KMS-11 (cell line): ENCODE measurements at regions not wholly inside any gene's neighbourhood (a gene's known extent, or its start where the extent isn't known, plus 50 kb on each side); places are given as distances from the start of the nearest gene placed in this dataset.

Source experiments
- H2AFZ ChIP-seq: fragments of 200-600 bp; sonication (generic); 2 replicates; pipeline ENCODE4 v1.6.1; 2016; ENCODE audit warnings: antibody characterized with exemption, mixed run types, low read depth
- H3K27ac ChIP-seq: fragments of 200-600 bp; sonication (generic); 2 replicates; pipeline ENCODE4 v1.6.1; 2016; ENCODE audit warnings: mild to moderate bottlenecking, mixed run types
- H3K27me3 ChIP-seq: fragments of 200-600 bp; sonication (generic); 2 replicates; pipeline ENCODE4 v1.6.1; 2017; ENCODE audit warnings: mild to moderate bottlenecking, low read depth, mixed run types, moderate library complexity; ENCODE audit not compliant: insufficient read depth
- H3K36me3 ChIP-seq: fragments of 200-600 bp; sonication (generic); 2 replicates; pipeline ENCODE4 v1.6.1; 2017; ENCODE audit warnings: mild to moderate bottlenecking, mixed run types; ENCODE audit not compliant: insufficient read depth
- H3K4me1 ChIP-seq: fragments of 200-600 bp; sonication (generic); 2 replicates; pipeline ENCODE4 v1.6.1; 2016; ENCODE audit warnings: mild to moderate bottlenecking, low read depth, mixed run types; ENCODE audit not compliant: poor library complexity, severe bottlenecking
- H3K4me2 ChIP-seq: fragments of 200-600 bp; sonication (generic); 2 replicates; pipeline ENCODE4 v1.7.0; 2016; ENCODE audit warnings: mild to moderate bottlenecking, mixed run types
- H3K4me3 ChIP-seq: fragments of 200-600 bp; sonication (generic); IDR thresholded peaks from 2 replicates; pipeline ENCODE4 v1.6.1; 2017; ENCODE audit warnings: low read depth, low read length, mixed read lengths; ENCODE audit not compliant: insufficient read depth
- H3K79me2 ChIP-seq: fragments of 200-600 bp; sonication (generic); 2 replicates; pipeline ENCODE4 v1.6.1; 2016; ENCODE audit warnings: low read depth, mixed run types; ENCODE audit not compliant: insufficient read depth
- H3K9ac ChIP-seq: fragments of 200-600 bp; sonication (generic); 2 replicates; pipeline ENCODE4 v1.6.1; 2016; ENCODE audit warnings: mild to moderate bottlenecking, mixed run types
- H4K20me1 ChIP-seq: fragments of 200-600 bp; sonication (generic); 2 replicates; pipeline ENCODE4 v1.6.1; 2016; ENCODE audit warnings: mild to moderate bottlenecking, mixed run types; ENCODE audit not compliant: insufficient read depth
- CTCF ChIP-seq: fragments of 200-600 bp; sonication (generic); conservative IDR thresholded peaks from 2 replicates; pipeline ENCODE4 v1.6.1; 2017; ENCODE audit warnings: low read depth, mild to moderate bottlenecking, antibody characterized with exemption, low read length, moderate library complexity, mixed read lengths

- no peaks in the 10 kb centered on the region for H3K27me3 ChIP-seq
- no peak overlapping the region for H3K4me3 ChIP-seq
- H3K4me2 ChIP-seq, result no peak overlapping the region
- H4K20me1 ChIP-seq, result no peaks in the 10 kb centered on the region
- H2AFZ ChIP-seq, result no peak overlapping the region
- H3K27ac ChIP-seq, result no peak overlapping the region
- no peaks in the 10 kb centered on the region for H3K79me2 ChIP-seq
- H3K4me1 ChIP-seq, result no peaks in the 10 kb centered on the region
- H3K9ac ChIP-seq, result no peak overlapping the region
- no peak; the same call in 1 of the 2 replicates for TF ChIP-seq CTCF
- no peaks in the 10 kb centered on the region for H3K36me3 ChIP-seq
Measured at GRCh38 chr21:28336314-28336713, 656.4 kb downstream of the LTN1 start.

- Histone ChIP-seq H2AFZ (no peak overlapping the region), H4K20me1 (no peaks in the 10 kb centered on the region), H3K4me3 (no peak overlapping the region), H3K9ac (no peak overlapping the region), H3K79me2 (no peaks in the 10 kb centered on the region), H3K4me1 (no peaks in the 10 kb centered on the region), H3K4me2 (no peak overlapping the region), H3K27ac (no peak overlapping the region), H3K27me3 (no peaks in the 10 kb centered on the region), H3K36me3 (no peaks in the 10 kb centered on the region)
- no peak for TF ChIP-seq CTCF
Measured at GRCh38 chr21:28334407-28334806, 658.3 kb downstream of the LTN1 start.

- Histone ChIP-seq H4K20me1 (no peaks in the 10 kb centered on the region), H3K4me1 (no peaks in the 10 kb centered on the region), H3K4me3 (no peak overlapping the region), H3K27me3 (no peaks in the 10 kb centered on the region), H3K4me2 (no peak overlapping the region), H3K36me3 (no peaks in the 10 kb centered on the region), H3K27ac (no peak overlapping the region), H3K79me2 (no peaks in the 10 kb centered on the region), H3K9ac (no peak overlapping the region), H2AFZ (no peak overlapping the region)
- no peak for TF ChIP-seq CTCF
Measured at GRCh38 chr21:28333578-28334075, 659.0 kb downstream of the LTN1 start.

GRCh38 chr21:28332796-28333195, 659.9 kb downstream of the LTN1 start:
- H4K20me1 ChIP-seq, result no peaks in the 10 kb centered on the region
- H3K4me3 ChIP-seq, result no peak overlapping the region
- no peak overlapping the region for H3K9ac ChIP-seq
- no peaks in the 10 kb centered on the region for H3K4me1 ChIP-seq
- TF ChIP-seq CTCF, result no peak
- H3K79me2 ChIP-seq, result no peaks in the 10 kb centered on the region
- no peak overlapping the region for H2AFZ ChIP-seq
- H3K27me3 ChIP-seq, result no peaks in the 10 kb centered on the region
- H3K36me3 ChIP-seq, result no peaks in the 10 kb centered on the region
- H3K4me2 ChIP-seq, result no peak overlapping the region
- no peak overlapping the region for H3K27ac ChIP-seq

GRCh38 chr21:28325618-28326017, 667.1 kb downstream of the LTN1 start:
- no peak overlapping the region for H3K27ac ChIP-seq
- H3K79me2 ChIP-seq, result no peaks in the 10 kb centered on the region
- H3K36me3 ChIP-seq, result no peaks in the 10 kb centered on the region
- no peak for TF ChIP-seq CTCF
- no peaks in the 10 kb centered on the region for H3K4me1 ChIP-seq
- no peak overlapping the region for H3K4me2 ChIP-seq
- no peaks in the 10 kb centered on the region for H3K27me3 ChIP-seq
- H4K20me1 ChIP-seq, result no peaks in the 10 kb centered on the region
- H3K4me3 ChIP-seq, result no peak overlapping the region
- no peak overlapping the region for H2AFZ ChIP-seq
- H3K9ac ChIP-seq, result no peak overlapping the region
